Activated CD4-positive, alpha-beta T cell treated with anti-CD3 and anti-CD28 coated beads, Interleukin-2, amount 10 ng/mL, durations not matched to agents 24 days and 14 days (primary cell): ENCODE measurements at regions not wholly inside any gene's neighbourhood (a gene's known extent, or its start where the extent isn't known, plus 50 kb on each side); places are given as distances from the start of the nearest gene placed in this dataset.

Experiments used
- DNase-seq: peaks from one replicate; pipeline ENCODE4 v3.0.0; 2022
- H3K27ac Mint-ChIP-seq: one replicate; pipeline ENCODE4 v1.8.0; 2022; ENCODE audit warnings: mild to moderate bottlenecking, mixed read lengths
- H3K27me3 Mint-ChIP-seq: one replicate; pipeline ENCODE4 v1.8.0; 2022; ENCODE audit warnings: mixed read lengths
- H3K36me3 Mint-ChIP-seq: one replicate; pipeline ENCODE4 v1.8.0; 2022; ENCODE audit warnings: low read depth, mild to moderate bottlenecking, mixed read lengths
- H3K4me1 Mint-ChIP-seq: one replicate; pipeline ENCODE4 v1.8.0; 2021; ENCODE audit warnings: mixed read lengths
- H3K4me3 Mint-ChIP-seq: one replicate; pipeline ENCODE4 v1.8.0; 2022; ENCODE audit warnings: mild to moderate bottlenecking, moderate library complexity, mixed read lengths
- H3K9me3 Mint-ChIP-seq: one replicate; pipeline ENCODE4 v1.8.0; 2021; ENCODE audit warnings: mixed read lengths
- intact Hi-C: fragments of 100-400 bp; cut with micrococcal nuclease; formaldehyde crosslinking; loops from one replicate; pipeline ENCODE4 v1.15.1; 2023

- Mint-ChIP-seq H3K4me3 (no peak overlapping the region), H3K27me3 (peaks cover 7% of the 10 kb centered on the region), H3K27ac (no peak overlapping the region), H3K4me1 (no peaks in the 10 kb centered on the region), H3K36me3 (no peaks in the 10 kb centered on the region), H3K9me3 (no peaks in the 10 kb centered on the region)
- intact Hi-C loops = no loop called here
- no peak for DNase-seq
These were observed 49.9 kb upstream of the PMEPA1 start for GRCh38 chr20:57759724-57760123.
